Mesenchymal stem cell (in vitro differentiated cells and primary cell): ENCODE measurements at regions not wholly inside any gene's neighbourhood (a gene's known extent, or its start where the extent isn't known, plus 50 kb on each side); places are given as distances from the start of the nearest gene placed in this dataset.

Experiments
- DNase-seq: peaks from one replicate; pipeline ENCODE4 v3.0.0-alpha.2; 2013
- H2AFZ ChIP-seq: one replicate; pipeline ENCODE4 v1.6.1; 2013; ENCODE audit warnings: low read depth, mild to moderate bottlenecking, control low read depth, inconsistent platforms, low read length, moderate library complexity
- H2AK5ac ChIP-seq: 2 replicates; pipeline ENCODE4 v1.6.1; 2013; ENCODE audit warnings: low read length, moderate library complexity, mild to moderate bottlenecking, inconsistent platforms; ENCODE audit not compliant: severe bottlenecking
- H2BK120ac ChIP-seq: one replicate; pipeline ENCODE4 v1.6.1; 2013; ENCODE audit warnings: low read depth, mild to moderate bottlenecking, inconsistent platforms, low read length, moderate library complexity
- H2BK12ac ChIP-seq, 2 experiments: one replicate each; pipeline ENCODE4 v1.6.1; 2013; ENCODE audit warnings: inconsistent platforms in 2 of 2, low read length in 2 of 2, mild to moderate bottlenecking in 2 of 2, moderate library complexity in 2 of 2, control low read depth in 1 of 2
- H2BK15ac ChIP-seq: one replicate; pipeline ENCODE4 v1.6.1; 2013; ENCODE audit warnings: mild to moderate bottlenecking, low read depth, inconsistent platforms; ENCODE audit not compliant: poor library complexity, severe bottlenecking
- H2BK5ac ChIP-seq: 2 replicates; pipeline ENCODE4 v1.6.1; 2013; ENCODE audit warnings: low read depth, mild to moderate bottlenecking, low read length, control low read depth, inconsistent platforms; ENCODE audit not compliant: poor library complexity, severe bottlenecking
- H3K14ac ChIP-seq, 2 experiments: one replicate each; pipeline ENCODE4 v1.6.1; 2013; ENCODE audit warnings: inconsistent platforms in 2 of 2, low read length in 2 of 2, control low read depth in 1 of 2, mild to moderate bottlenecking in 1 of 2, moderate library complexity in 1 of 2
- H3K18ac ChIP-seq, 2 experiments: one replicate each; pipeline ENCODE4 v1.6.1; 2013; ENCODE audit warnings: inconsistent platforms in 2 of 2, low read length in 2 of 2, control low read depth in 1 of 2, low read depth in 1 of 2, mild to moderate bottlenecking in 1 of 2
- H3K23ac ChIP-seq, 2 experiments: one replicate each; pipeline ENCODE4 v1.6.1; 2013; ENCODE audit warnings: inconsistent platforms in 2 of 2, low read length in 2 of 2, mild to moderate bottlenecking in 2 of 2, moderate library complexity in 2 of 2, control low read depth in 1 of 2
- H3K27ac ChIP-seq: 2 replicates; pipeline ENCODE4 v1.5.1; 2013; ENCODE audit warnings: mild to moderate bottlenecking, moderate library complexity, low read length, control low read depth, inconsistent platforms; ENCODE audit not compliant: poor library complexity, severe bottlenecking
- H3K27me3 ChIP-seq, 2 experiments: 2 replicates each; pipeline versions ENCODE4 v1.6.1 to v1.7.0; 2013; ENCODE audit warnings: low read length in 2 of 2, mild to moderate bottlenecking in 2 of 2, moderate library complexity in 2 of 2, control low read depth in 1 of 2, inconsistent platforms in 1 of 2; ENCODE audit not compliant: control insufficient read depth in 1 of 2, insufficient read depth in 1 of 2
- H3K36me3 ChIP-seq, 2 experiments: 2 replicates each; pipeline versions ENCODE4 v1.6.1 to v1.7.0; 2013; ENCODE audit warnings: low read length in 2 of 2, control low read depth in 1 of 2, inconsistent platforms in 1 of 2, low read depth in 1 of 2, mild to moderate bottlenecking in 1 of 2; ENCODE audit not compliant: insufficient read depth in 2 of 2, control insufficient read depth in 1 of 2
- H3K4ac ChIP-seq, 2 experiments: one replicate each; pipeline ENCODE4 v1.6.1; 2013; ENCODE audit warnings: inconsistent platforms in 2 of 2, low read length in 2 of 2, mild to moderate bottlenecking in 2 of 2, moderate library complexity in 2 of 2, control low read depth in 1 of 2, low read depth in 1 of 2
- H3K4me1 ChIP-seq: 2 replicates; pipeline ENCODE4 v1.6.1; 2013; ENCODE audit warnings: low read depth, low read length, control low read depth; ENCODE audit not compliant: control insufficient read depth, insufficient read depth
- H3K4me2 ChIP-seq: 2 replicates; pipeline ENCODE4 v1.6.1; 2013; ENCODE audit warnings: low read length, mild to moderate bottlenecking, inconsistent platforms; ENCODE audit not compliant: poor library complexity, severe bottlenecking
- H3K4me3 ChIP-seq, 2 experiments: 2 replicates each; pipeline versions ENCODE4 v1.5.1 to v1.7.0; 2013; ENCODE audit warnings: low read length in 2 of 2, mild to moderate bottlenecking in 2 of 2, control low read depth in 1 of 2, low read depth in 1 of 2; ENCODE audit not compliant: insufficient read depth in 1 of 2
- H3K79me1 ChIP-seq: replicated peaks from 2 replicates; pipeline ENCODE4 v1.6.1; 2013; ENCODE audit warnings: mild to moderate bottlenecking, control low read depth, low read length, inconsistent platforms; ENCODE audit not compliant: poor library complexity, severe bottlenecking
- H3K9ac ChIP-seq: 2 replicates; pipeline ENCODE4 v1.7.0; 2013; ENCODE audit warnings: mild to moderate bottlenecking, low read length, moderate library complexity
- H3K9me3 ChIP-seq: 2 replicates; pipeline ENCODE4 v1.7.0; 2013; ENCODE audit warnings: mild to moderate bottlenecking, low read length; ENCODE audit not compliant: control insufficient read depth
- H4K8ac ChIP-seq: one replicate; pipeline ENCODE4 v1.6.1; 2013; ENCODE audit warnings: inconsistent platforms, mild to moderate bottlenecking, low read length, moderate library complexity
- H4K91ac ChIP-seq: one replicate; pipeline ENCODE4 v1.6.1; 2013; ENCODE audit warnings: mild to moderate bottlenecking, low read length, inconsistent platforms
- WGBS: methylation state at CpG from one replicate; pipeline ENCODE4 v1.1.7; 2013; ENCODE audit warnings: mixed read lengths; 5-methylcytosine and 5-hydroxymethylcytosine counted together

GRCh38 chr5:39648848-39649227, 224.1 kb upstream of the DAB2 start:
- Histone ChIP-seq H3K27me3 (no peaks in the 10 kb centered on the region), H3K23ac (no peak overlapping the region), H3K9me3 (no peaks in the 10 kb centered on the region), H3K4me3 (no peak overlapping the region), H2AK5ac (no peak overlapping the region), H4K91ac (no peak overlapping the region), H2BK120ac (no peak overlapping the region), H2BK15ac (no peak overlapping the region), H3K4me1 (peaks cover 1% of the 10 kb centered on the region), H2BK5ac (no peak overlapping the region), H3K4me2 (no peak overlapping the region), H3K9ac (no peak overlapping the region), H3K27ac (no peak overlapping the region), H2BK12ac (no peak overlapping the region), H3K4ac (no peak overlapping the region), H3K36me3 (no peaks in the 10 kb centered on the region), H3K18ac (no peak overlapping the region), H4K8ac (no peak overlapping the region), H3K79me1 (no peaks in the 10 kb centered on the region), H3K14ac (no peak overlapping the region), H2AFZ (no peak overlapping the region)
- WGBS = 81% methylated on average over 7 of the region's 7 CpGs
- DNase-seq = peak; percentile 7

GRCh38 chr5:39648085-39648847, 223.5 kb upstream of the DAB2 start:
- Histone ChIP-seq H3K36me3 (no peaks in the 10 kb centered on the region), H2BK5ac (no peak overlapping the region), H2AFZ (no peak overlapping the region), H3K27ac (no peak overlapping the region), H3K23ac (no peak overlapping the region), H3K27me3 (no peaks in the 10 kb centered on the region), H2BK15ac (no peak overlapping the region), H2AK5ac (no peak overlapping the region), H3K4ac (no peak overlapping the region), H2BK12ac (no peak overlapping the region), H3K9me3 (no peaks in the 10 kb centered on the region), H4K8ac (no peak overlapping the region), H3K9ac (no peak overlapping the region), H3K79me1 (no peaks in the 10 kb centered on the region), H4K91ac (no peak overlapping the region), H3K4me1 (peaks cover 1% of the 10 kb centered on the region), H3K4me2 (no peak overlapping the region), H3K4me3 (no peak overlapping the region), H3K14ac (no peak overlapping the region), H2BK120ac (no peak overlapping the region), H3K18ac (no peak overlapping the region)
- WGBS = 100% methylated on average over 2 of the region's 3 CpGs
- DNase-seq = no peak

- no peaks in the 10 kb centered on the region for H3K9me3 ChIP-seq
- no peak overlapping the region for H2BK15ac ChIP-seq
- no peak overlapping the region for H2AK5ac ChIP-seq
- no peak overlapping the region for H2BK12ac ChIP-seq
- H3K36me3 ChIP-seq = no peaks in the 10 kb centered on the region
- H4K8ac ChIP-seq = no peak overlapping the region
- no peak overlapping the region for H3K14ac ChIP-seq
- no peak overlapping the region for H3K18ac ChIP-seq
- no peaks in the 10 kb centered on the region for H3K27me3 ChIP-seq
- H3K27ac ChIP-seq = no peak overlapping the region
- 95% methylated on average over 1 of the region's 1 CpG for WGBS
- no peak overlapping the region for H4K91ac ChIP-seq
- H3K4ac ChIP-seq = no peak overlapping the region
- H2BK5ac ChIP-seq = no peak overlapping the region
- no peak overlapping the region for H2BK120ac ChIP-seq
- no peak overlapping the region for H3K4me2 ChIP-seq
- no peaks in the 10 kb centered on the region for H3K79me1 ChIP-seq
- H2AFZ ChIP-seq = no peak overlapping the region
- no peak overlapping the region for H3K9ac ChIP-seq
- H3K4me3 ChIP-seq = no peak overlapping the region
- H3K4me1 ChIP-seq = no peaks in the 10 kb centered on the region
- no peak for DNase-seq
- no peak overlapping the region for H3K23ac ChIP-seq
Observed at GRCh38 chr5:39640552-39640951, 215.8 kb upstream of the DAB2 start.

GRCh38 chr5:39639618-39640089, 214.9 kb upstream of the DAB2 start:
- Histone ChIP-seq H3K23ac (no peak overlapping the region), H3K27me3 (no peaks in the 10 kb centered on the region), H3K9me3 (no peaks in the 10 kb centered on the region), H2AK5ac (no peak overlapping the region), H4K8ac (no peak overlapping the region), H3K27ac (no peak overlapping the region), H3K14ac (no peak overlapping the region), H3K9ac (no peak overlapping the region), H3K4me2 (no peak overlapping the region), H2BK12ac (no peak overlapping the region), H3K18ac (no peak overlapping the region), H3K79me1 (no peaks in the 10 kb centered on the region), H3K36me3 (no peaks in the 10 kb centered on the region), H3K4me3 (no peak overlapping the region), H3K4me1 (no peaks in the 10 kb centered on the region), H4K91ac (no peak overlapping the region), H2BK15ac (no peak overlapping the region), H3K4ac (no peak overlapping the region), H2AFZ (peak overlapping the region; percentile 42), H2BK5ac (no peak overlapping the region), H2BK120ac (no peak overlapping the region)
- 20% methylated on average over 2 of the region's 3 CpGs for WGBS
- peak; percentile 21 for DNase-seq
